Sigmoid colon (tissue), 6 donors: ENCODE measurements at regions not wholly inside any gene's neighbourhood (a gene's known extent, or its start where the extent isn't known, plus 50 kb on each side); places are given as distances from the start of the nearest gene placed in this dataset.

Experiments
- DNase-seq: peaks from one replicate; pipeline ENCODE4 v3.0.0-alpha.2; 2019
- H3K27ac ChIP-seq, 4 donors: fragments of 200-600 bp; sonication (generic); one replicate each; pipeline ENCODE4 v1.5.1; 2016 to 2019; ENCODE audit warnings: mild to moderate bottlenecking in 1 of 4
- H3K27me3 ChIP-seq, 3 donors: fragments of 200-600 bp; sonication (generic); one replicate each; pipeline ENCODE4 v1.5.1; 2019; ENCODE audit warnings: mild to moderate bottlenecking in 1 of 3
- H3K36me3 ChIP-seq, 4 donors: fragments of 200-600 bp; sonication (generic); one replicate each; pipeline ENCODE4 v1.5.1; 2016 to 2019
- H3K4me1 ChIP-seq, 4 donors: fragments of 200-600 bp; sonication (generic); one replicate each; pipeline ENCODE4 v1.5.1; 2017 to 2019
- H3K4me3 ChIP-seq, 4 donors: fragments of 200-600 bp; sonication (generic); one replicate each; pipeline ENCODE4 v1.5.1; 2017 to 2019; ENCODE audit warnings: mild to moderate bottlenecking in 2 of 4, moderate library complexity in 1 of 4
- H3K9me3 ChIP-seq, 4 donors: fragments of 200-600 bp in 3 of 4; sonication (generic) in 3 of 4; one replicate each; pipeline versions ENCODE4 v1.5.1 to v1.6.1; 2013 to 2019
- CTCF ChIP-seq, 4 experiments: fragments of 450-650 bp in 3 of 4; fragments of 200-600 bp in 1 of 4; IDR thresholded peaks; one replicate each; pipeline ENCODE4 v1.5.1; 2016 to 2019; ENCODE audit warnings: antibody characterized with exemption in 4 of 4, mild to moderate bottlenecking in 3 of 4, moderate library complexity in 2 of 4
- EP300 ChIP-seq, 4 donors: sonication (generic); formaldehyde crosslinking; IDR thresholded peaks; one replicate each; pipeline ENCODE4 v1.6.1; 2017; ENCODE audit warnings: antibody characterized with exemption in 4 of 4
- POLR2A ChIP-seq, 2 donors: fragments of 450-650 bp; IDR thresholded peaks; one replicate each; pipeline ENCODE4 v1.6.1; 2016; ENCODE audit warnings: antibody characterized with exemption in 2 of 2, mild to moderate bottlenecking in 2 of 2, moderate library complexity in 2 of 2
- POLR2AphosphoS5 ChIP-seq, 4 donors: sonication (generic); formaldehyde crosslinking; IDR thresholded peaks; one replicate each; pipeline ENCODE4 v1.6.1; 2017; ENCODE audit warnings: antibody characterized with exemption in 4 of 4
- WGBS, 2 donors: extraction: QIAGEN DNeasy Blood & Tissue Kit; methylation state at CpG; one replicate each; pipeline ENCODE4 v1.1.7; 2013; 5-methylcytosine and 5-hydroxymethylcytosine counted together
- intact Hi-C: fragments of 100-400 bp; cut with DNase I; formaldehyde crosslinking; loops from one replicate; pipeline ENCODE4 v1.15.1; 2023
- donor health status: healthy with polysubstance abuse.
- donor health status: healthy.

DNA sequence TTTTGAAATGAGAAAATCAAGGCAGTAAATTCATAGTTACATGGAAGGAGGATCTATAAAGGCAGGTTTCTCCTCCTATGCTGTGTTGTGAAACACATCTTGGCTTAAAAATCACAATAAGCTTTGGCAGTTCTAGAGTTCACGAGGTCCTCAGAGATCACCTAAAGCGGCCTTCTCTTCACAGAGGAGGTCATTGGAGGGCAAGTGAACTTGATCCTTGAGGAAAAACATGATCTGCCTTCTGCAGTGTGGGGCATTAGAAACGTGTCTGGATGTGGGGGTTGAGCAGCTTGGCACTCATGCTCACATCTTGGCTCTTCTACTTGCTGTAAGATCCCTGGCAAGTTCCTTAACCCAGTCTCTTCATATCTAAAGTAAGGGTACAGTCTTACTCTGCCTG is 96.1 kb upstream of the BMPER start:
- Histone ChIP-seq H3K4me3 (no peak overlapping the region), H3K36me3 (no peaks in the 10 kb centered on the region), H3K27me3 (no peaks in the 10 kb centered on the region), H3K4me1 (peaks cover 0 to 37% (median 17%) of the 10 kb centered on the region in 4 donors), H3K9me3 (no peaks in the 10 kb centered on the region), H3K27ac (peak overlapping the region in 1 of 4 donors; percentile 20)
- whole genome bisulfite sequencing, 2 donors: 75% methylated on average over 3 of the region's 3 CpGs
- TF ChIP-seq POLR2AphosphoS5 (IDR thresholded peaks at IDR 0.05) (peak in 3 of 4 donors; percentile 6 to 59 (median 48)), CTCF (IDR thresholded peaks at IDR 0.05) (no peak), EP300 (IDR thresholded peaks at IDR 0.05) (peak in 1 of 4 donors; percentile 3), POLR2A (IDR thresholded peaks at IDR 0.05) (no peak)
- intact Hi-C loops: no loop called here
- DNase-seq: no peak

- no peak overlapping the region for H3K4me3 ChIP-seq
- no peak overlapping the region for H3K27ac ChIP-seq
- 91 to 92% methylated on average over 4 of the region's 4 CpGs for WGBS, 2 donors
- TF ChIP-seq POLR2A (IDR thresholded peaks at IDR 0.05): no peak
- no peak for TF ChIP-seq EP300 (IDR thresholded peaks at IDR 0.05)
- no peak for TF ChIP-seq CTCF (IDR thresholded peaks at IDR 0.05)
- no peak for TF ChIP-seq POLR2AphosphoS5 (IDR thresholded peaks at IDR 0.05)
- no peaks in the 10 kb centered on the region for H3K27me3 ChIP-seq
- H3K9me3 ChIP-seq: no peaks in the 10 kb centered on the region
- DNase-seq: no peak
- peaks cover 0 to 34% (median 17%) of the 10 kb centered on the region in 4 donors for H3K4me1 ChIP-seq
- intact Hi-C loops: no loop called here
- H3K36me3 ChIP-seq: no peaks in the 10 kb centered on the region
Observed at GRCh38 chr7:33810356-33810755, 95.0 kb upstream of the BMPER start.

DNA sequence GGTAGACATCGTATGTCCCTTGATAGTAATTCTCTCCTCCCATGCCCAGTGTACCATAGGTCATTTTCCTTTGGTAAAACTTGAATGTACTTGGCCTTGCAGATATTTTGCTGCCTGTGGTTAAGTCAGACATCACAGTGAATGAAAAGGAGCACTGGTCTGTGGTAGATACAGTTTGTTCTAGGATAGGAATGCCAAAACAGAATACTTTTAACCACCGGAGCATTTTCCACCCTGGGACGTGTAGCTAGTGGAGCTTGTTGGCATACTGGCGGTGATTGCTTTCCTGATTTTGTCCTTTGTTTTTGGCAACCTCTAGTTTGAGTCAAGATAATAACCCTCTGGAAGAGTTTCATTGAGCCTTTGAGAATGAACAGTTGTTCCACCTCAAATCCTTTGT is 92.0 kb upstream of the BMPER start:
- WGBS, 2 donors: 95 to 96% methylated on average over 4 of the region's 4 CpGs
- Histone ChIP-seq H3K9me3 (no peaks in the 10 kb centered on the region), H3K27ac (no peak overlapping the region), H3K4me3 (no peak overlapping the region), H3K27me3 (no peaks in the 10 kb centered on the region), H3K36me3 (no peaks in the 10 kb centered on the region), H3K4me1 (peaks cover 0 to 9% (median 3%) of the 10 kb centered on the region in 4 donors)
- TF ChIP-seq EP300 (IDR thresholded peaks at IDR 0.05): no peak
- intact Hi-C loops: no loop called here
- no peak for DNase-seq

DNA sequence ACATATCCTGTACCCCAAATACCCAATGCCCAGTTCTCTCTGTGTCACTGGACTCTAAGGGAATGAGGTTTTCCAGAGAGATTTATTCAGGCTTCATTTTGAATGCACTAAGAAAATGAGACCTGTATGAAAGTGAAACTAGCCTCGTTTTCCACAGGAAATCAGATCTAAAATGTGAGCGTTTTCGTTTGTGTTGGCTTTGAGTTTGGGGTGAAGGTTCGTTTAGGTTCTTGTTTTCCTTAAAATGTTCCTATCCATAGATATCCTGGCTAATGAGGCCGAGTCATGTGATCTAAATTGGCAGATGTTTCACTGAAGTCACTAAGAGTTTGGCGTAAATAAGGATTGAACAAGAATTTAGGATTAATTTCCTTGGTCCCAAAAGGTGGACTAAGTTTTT is 90.9 kb upstream of the BMPER start:
- no peak for DNase-seq
- H3K4me3 ChIP-seq: peak overlapping the region in 1 of 4 donors; percentile 6
- H3K27me3 ChIP-seq: no peaks in the 10 kb centered on the region
- TF ChIP-seq EP300 (IDR thresholded peaks at IDR 0.05) (no peak), POLR2A (IDR thresholded peaks at IDR 0.05) (no peak), POLR2AphosphoS5 (IDR thresholded peaks at IDR 0.05) (no peak), CTCF (IDR thresholded peaks at IDR 0.05) (no peak)
- intact Hi-C loops: no loop called here
- H3K36me3 ChIP-seq: no peaks in the 10 kb centered on the region
- H3K27ac ChIP-seq: no peak overlapping the region
- no peaks in the 10 kb centered on the region for H3K9me3 ChIP-seq
- WGBS, 2 donors: 41 to 42% methylated on average over 6 of the region's 6 CpGs
- peaks cover 0 to 2% (median under 1%) of the 10 kb centered on the region in 4 donors for H3K4me1 ChIP-seq

- no peaks in the 10 kb centered on the region for H3K4me1 ChIP-seq
- 59 to 81% methylated on average over 6 of the region's 6 CpGs for WGBS, 2 donors
- TF ChIP-seq EP300 (IDR thresholded peaks at IDR 0.05): no peak
- TF ChIP-seq POLR2AphosphoS5 (IDR thresholded peaks at IDR 0.05): no peak
- TF ChIP-seq CTCF (IDR thresholded peaks at IDR 0.05): no peak
- no peak for TF ChIP-seq POLR2A (IDR thresholded peaks at IDR 0.05)
- H3K36me3 ChIP-seq: no peaks in the 10 kb centered on the region
- intact Hi-C loops: no loop called here
- H3K27me3 ChIP-seq: no peaks in the 10 kb centered on the region
- DNase-seq: no peak
- no peak overlapping the region for H3K27ac ChIP-seq
- no peaks in the 10 kb centered on the region for H3K9me3 ChIP-seq
- H3K4me3 ChIP-seq: no peak overlapping the region
Observed at GRCh38 chr7:33814936-33815335, 90.4 kb upstream of the BMPER start.
